Naive thymus-derived CD8-positive, alpha-beta T cell (primary cell): ENCODE measurements at regions not wholly inside any gene's neighbourhood (a gene's known extent, or its start where the extent isn't known, plus 50 kb on each side); places are given as distances from the start of the nearest gene placed in this dataset.
"Not testable (repeated sequence)": the region's sequence is repeated elsewhere in the genome, so short reads cannot be mapped to it uniquely, and the experiment has no call there.

ENCODE experiments used
- ATAC-seq, 2 donors: fragments of 150-1000 bp; cut with Tn5 transposase in 1 of 2; sonication (Bioruptor Pico), chemical (Tn5 transposase) in 1 of 2; 1 replicate in 1 of 2; 2 replicates in 1 of 2; pipeline ENCODE4 v1.10.0; 2021; ENCODE audit warnings: mild to moderate bottlenecking in 2 of 2, moderate library complexity in 2 of 2
- POLR2A ChIA-PET: fragments of 350-600 bp; sonication (Branson Sonifier 250); formaldehyde crosslinking; loops from one replicate; lab custom pipeline; 2021; ENCODE audit warnings: antibody characterized with exemption; lab: Charles Lee
- DNase-seq, 10 donors: peaks; one replicate each; pipeline versions ENCODE4 v3.0.0 to v3.0.0-alpha.2; 2020 to 2022
- H3K27ac Mint-ChIP-seq, 10 donors: one replicate each; pipeline ENCODE4 v1.8.0; 2020 to 2022; ENCODE audit warnings: mild to moderate bottlenecking in 10 of 10, mixed read lengths in 10 of 10, moderate library complexity in 4 of 10, inconsistent platforms in 1 of 10
- H3K27me3 Mint-ChIP-seq, 5 donors: one replicate each; pipeline ENCODE4 v1.8.0; 2021 to 2022; ENCODE audit warnings: mixed read lengths in 5 of 5
- H3K36me3 Mint-ChIP-seq, 3 donors: one replicate each; pipeline ENCODE4 v1.8.0; 2020 to 2022; ENCODE audit warnings: mixed read lengths in 3 of 3, mild to moderate bottlenecking in 2 of 3, inconsistent platforms in 1 of 3
- H3K4me1 Mint-ChIP-seq, 4 donors: one replicate each; pipeline ENCODE4 v1.8.0; 2021 to 2022; ENCODE audit warnings: mixed read lengths in 4 of 4
- H3K4me3 Mint-ChIP-seq, 10 donors: one replicate each; pipeline ENCODE4 v1.8.0; 2020 to 2022; ENCODE audit warnings: mild to moderate bottlenecking in 10 of 10, mixed read lengths in 10 of 10, moderate library complexity in 6 of 10, inconsistent platforms in 1 of 10
- H3K9me3 Mint-ChIP-seq, 9 donors: one replicate each; pipeline ENCODE4 v1.8.0; 2020 to 2022; ENCODE audit warnings: mixed read lengths in 9 of 9, mild to moderate bottlenecking in 3 of 9, inconsistent platforms in 1 of 9, moderate library complexity in 1 of 9

DNA sequence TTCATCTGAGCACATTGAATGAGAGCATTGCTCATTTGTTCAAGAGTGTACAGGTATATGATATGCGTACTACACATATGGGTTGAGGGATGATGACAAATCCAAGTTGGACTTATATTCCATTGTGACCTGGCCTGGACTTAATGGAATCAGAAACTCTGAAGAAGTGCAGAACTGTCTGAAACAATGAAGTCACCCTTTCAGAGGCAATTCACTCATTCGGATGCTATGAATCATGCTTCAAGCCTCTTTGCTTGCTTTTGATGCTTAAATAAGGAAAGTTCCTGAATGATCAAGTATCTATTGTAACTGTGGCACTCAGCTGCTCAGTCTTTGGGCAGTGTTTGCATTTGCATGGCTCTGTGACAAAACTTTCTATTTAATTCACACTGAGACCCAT is 93.4 kb downstream of the ZNF365 start:
- no peak for DNase-seq
- Mint-ChIP-seq H3K27ac (no peak overlapping the region), H3K27me3 (peaks cover 0 to 6% (median 0%) of the 10 kb centered on the region in 5 donors), H3K9me3 (peaks cover 0 to 6% (median 0%) of the 10 kb centered on the region in 9 donors), H3K4me1 (no peaks in the 10 kb centered on the region), H3K4me3 (no peak overlapping the region), H3K36me3 (peaks cover 0 to 3% (median 0%) of the 10 kb centered on the region in 3 donors)
- no peak for ATAC-seq
- POLR2A ChIA-PET: no interaction called here

DNA sequence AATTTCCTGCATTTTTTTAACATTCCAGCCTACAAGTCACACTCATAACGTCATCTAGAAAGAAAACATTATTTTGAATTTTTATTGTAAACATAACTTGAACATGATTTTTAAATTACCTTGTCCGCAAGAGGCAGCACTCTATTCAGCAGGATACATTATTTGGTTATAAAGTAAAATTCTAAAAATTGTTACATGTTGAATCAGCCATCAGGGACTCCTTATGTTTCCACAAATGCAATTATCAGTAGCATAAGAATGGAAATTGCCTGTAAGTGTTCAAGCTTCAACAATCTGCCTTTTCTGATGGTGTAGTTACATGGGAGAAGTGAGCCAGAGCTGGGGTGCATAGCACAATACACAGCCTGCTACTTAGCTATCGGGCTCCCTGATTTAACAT is 97.5 kb downstream of the ZNF365 start:
- H3K27ac Mint-ChIP-seq: no peak overlapping the region
- no peak for DNase-seq
- ATAC-seq: no peak
- no peaks in the 10 kb centered on the region for H3K36me3 Mint-ChIP-seq
- peaks cover 2 to 12% (median 9%) of the 10 kb centered on the region in 5 donors for H3K27me3 Mint-ChIP-seq
- no peaks in the 10 kb centered on the region for H3K4me1 Mint-ChIP-seq
- POLR2A ChIA-PET: no interaction called here
- no peak overlapping the region for H3K4me3 Mint-ChIP-seq
- no peaks in the 10 kb centered on the region for H3K9me3 Mint-ChIP-seq

- no peak for DNase-seq
- Mint-ChIP-seq H3K4me1 (peaks cover 0 to 1% (median 0%) of the 10 kb centered on the region in 4 donors), H3K36me3 (no peaks in the 10 kb centered on the region), H3K4me3 (no peak overlapping the region), H3K9me3 (peaks cover 0 to 3% (median 0%) of the 10 kb centered on the region in 9 donors), H3K27me3 (peaks cover 2 to 12% (median 5%) of the 10 kb centered on the region in 5 donors), H3K27ac (no peak overlapping the region)
- POLR2A ChIA-PET: no interaction called here
- ATAC-seq: no peak
Observed at GRCh38 chr10:62473241-62473640, 99.1 kb downstream of the ZNF365 start.

GRCh38 chr10:62475551-62475950 is 101.4 kb downstream of the ZNF365 start:
- no peaks in the 10 kb centered on the region for H3K36me3 Mint-ChIP-seq
- no peak overlapping the region for H3K27ac Mint-ChIP-seq
- peaks cover 0 to 3% (median 0%) of the 10 kb centered on the region in 9 donors for H3K9me3 Mint-ChIP-seq
- peaks cover 2 to 12% (median 5%) of the 10 kb centered on the region in 5 donors for H3K27me3 Mint-ChIP-seq
- ATAC-seq (no peak), DNase-seq (no peak)
- H3K4me1 Mint-ChIP-seq: peaks cover 0 to 1% (median 0%) of the 10 kb centered on the region in 4 donors
- POLR2A ChIA-PET: no interaction called here
- no peak overlapping the region for H3K4me3 Mint-ChIP-seq

GRCh38 chr10:62479523-62479922 is 105.4 kb downstream of the ZNF365 start:
- POLR2A ChIA-PET: no interaction called here
- H3K4me3 Mint-ChIP-seq: no peak overlapping the region
- peaks cover 0 to 3% (median 0%) of the 10 kb centered on the region in 9 donors for H3K9me3 Mint-ChIP-seq
- peaks cover 0 to 3% (median 0%) of the 10 kb centered on the region in 5 donors for H3K27me3 Mint-ChIP-seq
- DNase-seq (no peak), ATAC-seq (no peak)
- no peak overlapping the region for H3K27ac Mint-ChIP-seq
- no peaks in the 10 kb centered on the region for H3K36me3 Mint-ChIP-seq
- H3K4me1 Mint-ChIP-seq: peaks cover 1 to 13% (median 5%) of the 10 kb centered on the region in 4 donors

- POLR2A ChIA-PET: no interaction called here
- H3K27me3 Mint-ChIP-seq: peaks cover 0 to 3% (median 0%) of the 10 kb centered on the region in 5 donors
- no peak for ATAC-seq
Observed at GRCh38 chr10:62480196-62480595, 106.0 kb downstream of the ZNF365 start.

DNA sequence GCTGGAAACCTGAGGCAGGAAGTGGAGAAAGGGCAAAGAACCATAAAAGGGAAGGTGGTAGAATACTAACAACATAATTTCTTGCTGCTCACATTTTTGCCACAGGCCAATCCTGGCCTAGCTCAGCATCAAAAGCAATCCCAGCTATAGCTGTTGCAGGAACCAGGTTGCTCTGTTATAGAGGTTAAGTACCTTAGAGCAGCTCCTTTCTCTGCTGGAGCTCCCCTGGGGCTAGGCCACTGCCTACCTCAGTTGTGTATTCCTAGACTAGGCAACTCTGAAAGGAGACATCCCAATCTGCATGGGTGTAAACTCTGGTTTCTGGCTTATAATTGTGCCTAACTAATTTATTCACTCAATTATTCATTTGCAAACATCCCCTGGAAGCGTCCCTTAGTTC is 108.4 kb downstream of the ZNF365 start:
- no peak overlapping the region for H3K4me3 Mint-ChIP-seq
- no peak overlapping the region for H3K27ac Mint-ChIP-seq
- DNase-seq: no peak
- no peaks in the 10 kb centered on the region for H3K9me3 Mint-ChIP-seq
- no peaks in the 10 kb centered on the region for H3K36me3 Mint-ChIP-seq
- POLR2A ChIA-PET: no interaction called here
- H3K27me3 Mint-ChIP-seq: peaks cover 0 to 3% (median 0%) of the 10 kb centered on the region in 5 donors
- H3K4me1 Mint-ChIP-seq: peaks cover 0 to 13% (median 5%) of the 10 kb centered on the region in 4 donors
- no peak for ATAC-seq

More at GRCh38 chr10:62480196-62480595, 106.0 kb downstream of the ZNF365 start:
- Mint-ChIP-seq H3K27ac (no peak overlapping the region), H3K4me3 (no peak overlapping the region), H3K36me3 (no peaks in the 10 kb centered on the region), H3K4me1 (peaks cover 1 to 13% (median 5%) of the 10 kb centered on the region in 4 donors), H3K9me3 (peaks cover 0 to 3% (median 0%) of the 10 kb centered on the region in 9 donors)
- DNase-seq: no peak

- H3K36me3 Mint-ChIP-seq: no peaks in the 10 kb centered on the region
- no peak overlapping the region for H3K27ac Mint-ChIP-seq
- no peak for DNase-seq
- no peaks in the 10 kb centered on the region for H3K9me3 Mint-ChIP-seq
- no peak overlapping the region for H3K4me3 Mint-ChIP-seq
- ATAC-seq: no peak
- POLR2A ChIA-PET: no interaction called here
- peaks cover 0 to 12% (median 1%) of the 10 kb centered on the region in 4 donors for H3K4me1 Mint-ChIP-seq
- H3K27me3 Mint-ChIP-seq: peaks cover 4 to 19% (median 6%) of the 10 kb centered on the region in 5 donors
Observed at GRCh38 chr10:62491597-62491996, 117.4 kb downstream of the ZNF365 start.

DNA sequence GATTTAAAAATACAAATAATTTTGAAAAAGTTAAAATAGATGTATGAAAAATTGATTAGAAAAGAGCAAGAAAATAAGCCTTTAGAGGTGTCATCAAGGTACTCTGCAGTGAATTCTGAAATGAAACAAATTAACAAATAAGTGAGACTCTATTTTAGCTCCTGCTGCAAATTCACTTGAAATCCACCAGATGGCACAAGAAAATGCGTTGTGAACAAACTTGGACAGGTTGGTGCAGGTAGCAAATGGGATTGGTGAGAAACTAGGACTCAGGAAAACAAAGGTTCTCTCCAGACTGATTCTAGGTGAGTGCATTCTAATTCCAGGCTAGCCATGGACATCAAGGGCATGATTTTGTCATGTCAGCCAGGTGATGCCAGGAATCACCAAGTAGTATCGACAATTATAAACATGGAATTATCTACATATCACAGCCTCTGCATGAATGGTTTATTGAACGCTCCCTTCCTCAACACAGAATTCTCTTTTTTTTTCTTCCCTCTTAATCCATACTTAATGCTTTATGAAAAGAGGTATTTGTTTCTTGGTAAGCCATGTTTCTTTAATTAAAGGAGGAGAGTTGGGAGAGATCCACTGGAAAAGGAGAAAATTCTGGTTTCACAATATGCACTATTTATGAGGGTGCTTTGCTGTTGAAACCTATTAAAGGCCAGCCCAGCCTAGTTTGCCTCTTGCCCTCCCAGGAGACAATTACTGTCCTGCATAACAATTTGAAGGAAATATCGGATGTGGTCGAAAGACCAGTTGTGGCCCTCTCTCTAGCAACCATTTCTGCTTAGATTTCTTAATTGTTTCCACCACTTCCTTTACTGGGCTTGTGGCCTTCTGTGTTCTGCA is 118.1 kb downstream of the ZNF365 start:
- H3K36me3 Mint-ChIP-seq: no peaks in the 10 kb centered on the region
- POLR2A ChIA-PET: no interaction called here
- peaks cover 0 to 12% (median 1%) of the 10 kb centered on the region in 4 donors for H3K4me1 Mint-ChIP-seq
- no peak overlapping the region for H3K27ac Mint-ChIP-seq
- H3K4me3 Mint-ChIP-seq: no peak overlapping the region
- peak in 1 of 2 donors; percentile 54 for ATAC-seq
- peak in 5 of 10 donors; percentile 5 to 53 (median 34) for DNase-seq
- no peaks in the 10 kb centered on the region for H3K9me3 Mint-ChIP-seq
- H3K27me3 Mint-ChIP-seq: peaks cover 4 to 19% (median 8%) of the 10 kb centered on the region in 5 donors

- H3K27ac Mint-ChIP-seq: no peak overlapping the region
- no peaks in the 10 kb centered on the region for H3K36me3 Mint-ChIP-seq
- H3K9me3 Mint-ChIP-seq: no peaks in the 10 kb centered on the region
- no peak for ATAC-seq
- H3K4me1 Mint-ChIP-seq: peaks cover 0 to 12% (median 1%) of the 10 kb centered on the region in 4 donors
- H3K27me3 Mint-ChIP-seq: peaks cover 4 to 19% (median 8%) of the 10 kb centered on the region in 5 donors
- H3K4me3 Mint-ChIP-seq: no peak overlapping the region
- POLR2A ChIA-PET: no interaction called here
- DNase-seq: no peak
Observed at GRCh38 chr10:62492870-62493180, 118.7 kb downstream of the ZNF365 start.

GRCh38 chr10:62496925-62497324 is 122.8 kb downstream of the ZNF365 start:
- Mint-ChIP-seq H3K27me3 (peaks cover 4 to 19% (median 6%) of the 10 kb centered on the region in 5 donors), H3K27ac (no peak overlapping the region), H3K9me3 (no peaks in the 10 kb centered on the region), H3K36me3 (no peaks in the 10 kb centered on the region), H3K4me1 (peaks cover 0 to 11% (median 1%) of the 10 kb centered on the region in 4 donors), H3K4me3 (no peak overlapping the region)
- no peak for DNase-seq
- POLR2A ChIA-PET: no interaction called here
- ATAC-seq: no peak

GRCh38 chr10:62498271-62498670 is 124.1 kb downstream of the ZNF365 start:
- no peak for ATAC-seq
- peaks cover 2 to 15% (median 8%) of the 10 kb centered on the region in 5 donors for H3K27me3 Mint-ChIP-seq

GRCh38 chr10:62500116-62500515 is 125.9 kb downstream of the ZNF365 start:
- DNase-seq, H3K4me3 Mint-ChIP-seq, H3K36me3 Mint-ChIP-seq, POLR2A ChIA-PET, H3K9me3 Mint-ChIP-seq, H3K4me1 Mint-ChIP-seq, ATAC-seq, H3K27ac Mint-ChIP-seq: not testable (repeated sequence)
- H3K27me3 Mint-ChIP-seq: peaks cover 2 to 12% (median 8%) of the 10 kb centered on the region in 5 donors

More at GRCh38 chr10:62498271-62498670, 124.1 kb downstream of the ZNF365 start:
- no peaks in the 10 kb centered on the region for H3K36me3 Mint-ChIP-seq
- no peak overlapping the region for H3K4me3 Mint-ChIP-seq
- no peaks in the 10 kb centered on the region for H3K4me1 Mint-ChIP-seq
- H3K27ac Mint-ChIP-seq: no peak overlapping the region
- POLR2A ChIA-PET: no interaction called here
- no peak for DNase-seq
- H3K9me3 Mint-ChIP-seq: no peaks in the 10 kb centered on the region
